ENCODE measurements at regions not wholly inside any gene's neighbourhood (a gene's known extent, or its start where the extent isn't known, plus 50 kb on each side); places are given as distances from the start of the nearest gene placed in this dataset.

DNA sequence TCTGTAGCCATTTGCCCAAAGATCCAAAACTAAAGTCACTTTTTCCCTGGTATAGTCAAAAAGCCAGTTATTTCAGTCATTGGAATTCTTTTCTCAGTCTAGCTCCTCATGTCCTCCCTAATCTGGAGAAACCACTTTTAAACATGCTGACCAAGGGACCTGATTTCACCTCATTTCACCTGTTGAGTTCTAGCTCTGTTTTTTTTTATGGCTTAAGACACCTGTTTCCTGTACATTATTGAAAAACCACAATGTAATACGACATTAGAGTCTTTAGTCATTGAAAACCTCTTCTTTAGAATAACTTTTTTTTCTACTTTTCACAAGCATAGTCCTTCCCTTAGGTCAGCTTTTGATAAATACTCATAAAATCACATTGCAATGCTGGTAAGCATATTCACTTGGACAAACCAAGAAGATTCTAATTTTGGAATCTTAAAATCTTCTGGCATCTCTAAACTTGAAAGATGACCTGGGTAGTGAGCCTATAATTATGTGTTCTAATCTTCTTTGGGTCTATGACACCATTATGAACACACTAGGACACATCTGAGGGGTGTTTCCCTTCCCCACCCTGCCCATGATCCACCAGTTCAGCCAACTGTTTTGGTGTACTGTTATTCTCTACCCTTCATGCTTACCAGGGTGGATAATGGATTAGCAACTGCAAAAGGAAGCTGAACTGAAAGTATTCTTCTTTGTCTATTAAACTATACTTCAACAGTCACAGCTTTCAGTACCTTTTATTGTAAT lies 103.5 kb upstream of the FXR1 start:
- TF ChIP-seq EZH2phosphoT487 (IDR thresholded peaks at IDR 0.05; ENCODE audit: low read depth, severe bottlenecking, unreplicated experiment) = no peak
- TF ChIP-seq, protein P1, sequence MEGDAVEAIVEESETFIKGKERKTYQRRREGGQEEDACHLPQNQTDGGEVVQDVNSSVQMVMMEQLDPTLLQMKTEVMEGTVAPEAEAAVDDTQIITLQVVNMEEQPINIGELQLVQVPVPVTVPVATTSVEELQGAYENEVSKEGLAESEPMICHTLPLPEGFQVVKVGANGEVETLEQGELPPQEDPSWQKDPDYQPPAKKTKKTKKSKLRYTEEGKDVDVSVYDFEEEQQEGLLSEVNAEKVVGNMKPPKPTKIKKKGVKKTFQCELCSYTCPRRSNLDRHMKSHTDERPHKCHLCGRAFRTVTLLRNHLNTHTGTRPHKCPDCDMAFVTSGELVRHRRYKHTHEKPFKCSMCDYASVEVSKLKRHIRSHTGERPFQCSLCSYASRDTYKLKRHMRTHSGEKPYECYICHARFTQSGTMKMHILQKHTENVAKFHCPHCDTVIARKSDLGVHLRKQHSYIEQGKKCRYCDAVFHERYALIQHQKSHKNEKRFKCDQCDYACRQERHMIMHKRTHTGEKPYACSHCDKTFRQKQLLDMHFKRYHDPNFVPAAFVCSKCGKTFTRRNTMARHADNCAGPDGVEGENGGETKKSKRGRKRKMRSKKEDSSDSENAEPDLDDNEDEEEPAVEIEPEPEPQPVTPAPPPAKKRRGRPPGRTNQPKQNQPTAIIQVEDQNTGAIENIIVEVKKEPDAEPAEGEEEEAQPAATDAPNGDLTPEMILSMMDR (IDR thresholded peaks at IDR 0.05; ENCODE audit: poor library complexity) = no peak
- TF ChIP-seq EZH2 (IDR thresholded peaks at IDR 0.05; ENCODE audit: borderline replicate concordance) = no peak
- WGBS (ENCODE audit: low lambda C conversion rate, missing lambda C conversion rate) = 70% methylated on average over 1 of the region's 1 CpG
- Histone ChIP-seq H3K4me1 (ENCODE audit: insufficient read depth) (no peaks in the 10 kb centered on the region), H3K4me2 (no peak overlapping the region), H3K27me3 (no peaks in the 10 kb centered on the region), H3K9me2 (replicated peaks; ENCODE audit: insufficient read depth) (no peaks in the 10 kb centered on the region), H3K9me3 (ENCODE audit: low read depth) (no peaks in the 10 kb centered on the region), H4K20me1 (ENCODE audit: insufficient read depth, poor library complexity, severe bottlenecking) (no peaks in the 10 kb centered on the region), H3K36me3 (replicated peaks; ENCODE audit: insufficient read depth, low read depth) (no peaks in the 10 kb centered on the region), H3K79me2 (no peaks in the 10 kb centered on the region), H2AFZ (no peak overlapping the region), H3K4me3 (no peak overlapping the region), H3K27ac (no peak overlapping the region)
- DNase-seq (ENCODE audit: low spot score) = no peak

DNA sequence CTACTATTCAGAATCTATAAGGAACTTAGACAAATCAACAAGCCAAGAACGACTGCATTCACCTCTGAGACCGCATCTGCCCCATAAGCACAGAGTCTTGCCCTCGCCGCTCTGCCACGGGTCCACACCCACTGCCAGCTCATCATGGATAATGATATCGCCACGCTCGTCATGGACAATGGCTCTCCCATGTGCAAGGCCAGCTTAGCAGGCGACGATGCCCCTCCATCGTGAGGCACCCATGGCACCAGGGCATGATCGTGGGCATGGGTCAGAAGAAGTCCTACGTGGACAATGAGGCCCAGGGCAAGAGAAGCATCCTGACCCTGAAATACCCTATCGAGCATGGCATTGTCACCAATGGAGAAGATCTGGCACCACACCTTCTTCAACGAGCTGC lies 92.1 kb upstream of the FXR1 start:
- TF ChIP-seq, protein P1 (IDR thresholded peaks at IDR 0.05; ENCODE audit: poor library complexity) = no peak
- no peak for TF ChIP-seq EZH2 (IDR thresholded peaks at IDR 0.05; ENCODE audit: borderline replicate concordance)
- TF ChIP-seq EZH2phosphoT487 (IDR thresholded peaks at IDR 0.05; ENCODE audit: low read depth, severe bottlenecking, unreplicated experiment) = no peak
- no peaks in the 10 kb centered on the region for H3K27me3 ChIP-seq
- no peaks in the 10 kb centered on the region for H4K20me1 ChIP-seq (ENCODE audit: insufficient read depth, poor library complexity, severe bottlenecking)

DNA sequence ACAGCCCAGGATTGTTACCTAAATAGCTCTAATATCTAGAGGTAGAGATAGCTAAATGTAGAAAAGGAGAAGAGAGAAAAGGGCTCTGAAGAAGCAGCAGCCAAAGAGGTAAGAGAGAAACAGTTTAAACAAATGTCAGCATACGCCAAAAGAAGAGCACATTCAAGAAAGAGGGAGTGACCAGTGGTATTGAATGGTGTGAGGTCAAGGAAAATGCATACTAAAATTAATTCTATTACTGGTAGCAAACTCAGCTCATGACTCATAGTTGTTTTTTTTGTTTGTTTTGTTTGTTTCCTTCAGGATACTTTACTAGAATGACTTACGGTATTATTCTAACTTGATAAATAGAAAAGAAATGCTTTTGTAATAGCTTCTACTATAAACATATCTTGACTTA lies 86.5 kb upstream of the FXR1 start:
- H3K4me2 ChIP-seq = no peak overlapping the region
- no peak overlapping the region for H3K27ac ChIP-seq
- H3K79me2 ChIP-seq = no peaks in the 10 kb centered on the region
- no peaks in the 10 kb centered on the region for H3K9me2 ChIP-seq (replicated peaks; ENCODE audit: insufficient read depth)
- TF ChIP-seq, protein P1 (IDR thresholded peaks at IDR 0.05; ENCODE audit: poor library complexity) = no peak
- no peak for TF ChIP-seq EZH2 (IDR thresholded peaks at IDR 0.05; ENCODE audit: borderline replicate concordance)
- no peak for TF ChIP-seq EZH2phosphoT487 (IDR thresholded peaks at IDR 0.05; ENCODE audit: low read depth, severe bottlenecking, unreplicated experiment)
- H3K4me1 ChIP-seq (ENCODE audit: insufficient read depth) = no peaks in the 10 kb centered on the region
- no peaks in the 10 kb centered on the region for H3K36me3 ChIP-seq (replicated peaks; ENCODE audit: insufficient read depth, low read depth)
- no peaks in the 10 kb centered on the region for H4K20me1 ChIP-seq (ENCODE audit: insufficient read depth, poor library complexity, severe bottlenecking)
- H3K4me3 ChIP-seq = no peak overlapping the region
- 87% methylated on average over 2 of the region's 2 CpGs for WGBS (ENCODE audit: low lambda C conversion rate, missing lambda C conversion rate)
- DNase-seq (ENCODE audit: low spot score) = no peak
- no peak overlapping the region for H2AFZ ChIP-seq
- no peaks in the 10 kb centered on the region for H3K9me3 ChIP-seq (ENCODE audit: low read depth)
- H3K27me3 ChIP-seq = no peaks in the 10 kb centered on the region

More for the DNA sequence above, 92.1 kb upstream of the FXR1 start:
- Histone ChIP-seq H3K36me3 (replicated peaks; ENCODE audit: insufficient read depth, low read depth) (no peaks in the 10 kb centered on the region), H3K4me2 (no peak overlapping the region), H3K4me3 (no peak overlapping the region), H3K4me1 (ENCODE audit: insufficient read depth) (no peaks in the 10 kb centered on the region), H3K9me3 (ENCODE audit: low read depth) (no peaks in the 10 kb centered on the region), H3K79me2 (no peaks in the 10 kb centered on the region), H3K9me2 (replicated peaks; ENCODE audit: insufficient read depth) (no peaks in the 10 kb centered on the region), H3K27ac (no peak overlapping the region), H2AFZ (no peak overlapping the region)
- DNase-seq (ENCODE audit: low spot score) = no peak
- 93% methylated on average over 15 of the region's 15 CpGs for WGBS (ENCODE audit: low lambda C conversion rate, missing lambda C conversion rate)
